ENCODE measurements at regions not wholly inside any gene's neighbourhood (a gene's known extent, or its start where the extent isn't known, plus 50 kb on each side); places are given as distances from the start of the nearest gene placed in this dataset.
"Not testable (repeated sequence)": the region's sequence is repeated elsewhere in the genome, so short reads cannot be mapped to it uniquely, and the experiment has no call there.

DNA sequence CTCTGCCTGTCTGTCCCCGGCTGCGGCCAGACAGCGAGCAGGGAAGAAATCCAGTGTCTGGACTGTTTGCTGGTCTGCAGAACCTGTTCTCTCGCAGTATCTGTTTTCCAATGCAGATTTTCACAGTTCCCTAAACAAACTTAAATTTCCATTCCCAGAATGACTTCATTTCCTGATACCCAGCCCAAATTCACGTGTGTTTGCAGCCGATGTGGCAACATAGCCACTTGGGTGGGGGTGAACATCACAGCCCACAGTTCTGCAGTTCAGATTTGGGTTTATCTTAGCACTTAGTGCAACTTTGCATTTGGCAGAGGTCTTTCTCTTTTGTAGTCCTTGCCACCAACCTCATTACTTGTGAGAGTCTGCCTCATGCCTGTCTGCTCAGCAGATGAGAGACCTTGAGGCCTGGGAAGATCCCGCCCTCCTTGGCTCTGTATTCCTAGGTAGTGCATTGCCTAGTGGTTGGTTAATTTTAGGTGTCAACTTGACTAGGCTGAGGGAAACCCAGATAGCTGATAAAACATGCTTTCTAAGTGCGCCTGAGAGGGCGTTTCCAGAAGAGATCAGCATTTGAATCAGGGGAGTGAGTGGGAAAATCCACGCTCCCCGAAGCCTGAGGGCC, 122.8 kb upstream of the FAM20C start:
- not testable (repeated sequence) for DNase-seq

DNA sequence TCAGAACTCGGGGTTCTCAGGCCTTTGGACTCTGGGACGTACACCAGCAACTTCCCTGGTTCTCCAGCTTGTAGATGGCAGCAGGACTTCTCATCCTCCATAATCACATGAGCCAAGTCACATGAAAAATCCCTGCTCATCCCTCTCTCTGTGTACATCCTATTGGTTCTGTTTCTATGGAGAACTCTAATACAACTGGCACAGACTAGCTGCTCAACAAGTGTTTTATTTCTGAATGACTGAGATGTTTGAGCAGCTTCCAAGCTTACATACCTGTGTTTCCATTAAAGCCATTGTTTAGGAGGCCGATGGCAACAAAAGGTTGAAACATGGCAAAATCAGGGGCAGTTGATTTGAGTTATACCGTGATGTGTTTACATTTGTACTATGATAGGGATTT, 122.2 kb upstream of the FAM20C start:
- not testable (repeated sequence) for DNase-seq

DNA sequence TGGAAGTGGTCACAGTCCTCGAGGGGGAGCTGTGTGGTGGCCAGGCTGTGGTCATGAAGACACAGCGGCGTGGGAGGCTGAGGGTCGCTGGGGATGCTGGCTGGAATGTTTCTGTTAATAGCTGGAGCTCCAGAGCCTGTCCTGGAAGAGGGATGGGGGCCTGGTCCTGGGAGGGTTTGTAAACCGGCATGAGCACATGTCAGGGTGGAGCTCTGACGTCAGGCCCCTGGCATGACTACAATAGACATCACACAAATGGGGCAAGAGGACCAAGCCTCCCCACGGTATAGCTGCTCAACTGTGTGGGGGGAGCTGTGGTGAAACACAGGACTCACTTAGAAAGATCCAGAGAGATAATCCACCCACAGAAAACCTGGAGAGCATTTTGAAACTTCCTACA, 121.4 kb upstream of the FAM20C start:
- not testable (repeated sequence) for DNase-seq

DNA sequence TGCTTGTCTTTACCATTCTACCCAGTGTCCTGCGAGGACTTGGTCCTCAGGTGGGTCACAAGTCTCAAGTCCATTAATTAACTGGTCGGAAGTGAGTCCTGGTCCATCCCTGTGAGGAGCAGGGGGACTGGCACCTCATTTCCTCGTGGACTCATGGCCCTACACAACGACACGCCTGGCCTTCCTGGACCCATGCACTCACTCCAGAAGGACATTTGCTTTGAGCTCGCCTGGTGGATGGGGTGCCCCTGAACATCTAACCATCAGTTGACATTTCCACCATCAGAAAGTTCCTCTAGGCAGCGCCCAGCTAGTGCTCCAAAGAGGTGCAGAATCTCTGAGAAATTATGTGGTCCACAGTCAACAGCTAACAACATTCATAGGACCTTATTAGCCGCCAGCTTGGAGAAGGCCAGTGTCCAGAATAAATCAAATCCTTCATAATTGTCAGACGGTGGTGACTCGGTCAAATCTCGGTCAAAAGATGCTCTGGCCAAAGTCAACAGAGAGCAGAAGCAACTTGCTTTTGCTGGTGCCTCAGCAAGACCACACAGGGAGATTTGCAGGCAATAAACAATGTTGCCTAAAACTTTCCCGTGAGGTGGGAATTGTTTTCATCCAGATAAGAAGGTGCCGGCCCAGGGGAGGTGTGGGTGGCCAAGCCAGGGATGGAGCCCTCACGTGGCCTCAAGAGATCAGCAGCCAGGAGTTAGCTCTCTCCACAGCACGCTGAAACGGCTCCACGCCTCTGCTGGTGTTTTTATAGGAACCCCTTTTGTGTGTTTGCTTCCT, 119.9 kb upstream of the FAM20C start:
- DNase-seq: not testable (repeated sequence)

DNA sequence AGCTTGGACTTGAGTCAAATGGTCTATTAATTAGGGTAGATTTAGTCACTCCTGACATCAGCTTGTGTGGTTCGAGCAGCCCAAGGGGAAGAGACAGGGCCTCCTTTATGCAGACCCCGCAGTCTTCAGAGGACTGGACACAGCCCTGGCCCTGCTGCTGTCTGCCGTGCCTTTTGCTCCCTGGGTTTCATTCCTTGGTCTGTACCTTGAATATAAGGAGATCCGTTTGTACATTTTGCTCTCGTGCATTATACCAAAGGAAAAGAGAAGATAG, 119.4 kb upstream of the FAM20C start:
- DNase-seq: not testable (repeated sequence)

DNA sequence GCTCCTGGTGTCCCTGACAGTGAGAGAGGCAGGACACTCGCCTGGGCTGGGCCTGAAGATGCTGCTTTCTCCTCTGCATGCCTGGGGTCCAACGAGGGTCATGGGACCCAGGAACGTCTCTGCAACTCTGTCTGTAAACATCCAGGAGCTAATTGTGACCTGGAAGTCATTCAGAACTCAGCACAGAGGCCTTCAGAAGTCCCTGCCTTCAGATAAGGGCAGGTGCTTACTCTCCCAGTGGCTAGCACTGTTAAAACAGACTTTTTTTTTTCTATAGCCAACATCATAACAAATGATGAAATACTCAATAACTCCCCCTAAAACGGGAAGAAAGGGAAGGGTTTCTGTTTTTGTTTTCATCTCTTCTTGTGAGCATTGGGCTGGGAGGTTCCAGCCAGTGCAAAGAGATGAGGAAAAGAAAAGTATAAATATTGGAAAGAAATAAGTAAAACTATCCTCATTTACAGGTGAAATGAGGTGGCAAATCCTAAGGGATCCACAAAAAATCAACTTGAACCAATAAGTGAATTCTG, 118.3 kb upstream of the FAM20C start:
- not testable (repeated sequence) for DNase-seq

DNA sequence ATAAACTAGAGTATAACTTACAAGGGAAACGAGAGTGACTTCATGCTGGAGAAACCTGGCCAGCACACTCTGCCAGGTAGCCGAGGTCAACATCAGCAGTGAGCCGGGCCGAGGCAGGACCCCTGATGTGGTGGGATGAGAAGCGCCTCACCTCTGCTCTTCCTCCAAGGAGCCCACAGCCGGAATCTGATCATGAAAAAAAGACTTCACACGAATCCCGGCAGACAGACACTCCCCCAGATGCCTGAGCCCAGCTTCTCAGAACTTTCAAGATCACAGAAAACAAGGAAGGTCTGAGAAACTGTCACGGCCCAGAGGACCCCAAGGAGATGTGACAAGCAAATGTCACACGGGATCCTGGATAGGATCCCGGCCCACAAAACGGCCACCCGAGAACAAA, 116.9 kb upstream of the FAM20C start:
- DNase-seq: not testable (repeated sequence)

DNA sequence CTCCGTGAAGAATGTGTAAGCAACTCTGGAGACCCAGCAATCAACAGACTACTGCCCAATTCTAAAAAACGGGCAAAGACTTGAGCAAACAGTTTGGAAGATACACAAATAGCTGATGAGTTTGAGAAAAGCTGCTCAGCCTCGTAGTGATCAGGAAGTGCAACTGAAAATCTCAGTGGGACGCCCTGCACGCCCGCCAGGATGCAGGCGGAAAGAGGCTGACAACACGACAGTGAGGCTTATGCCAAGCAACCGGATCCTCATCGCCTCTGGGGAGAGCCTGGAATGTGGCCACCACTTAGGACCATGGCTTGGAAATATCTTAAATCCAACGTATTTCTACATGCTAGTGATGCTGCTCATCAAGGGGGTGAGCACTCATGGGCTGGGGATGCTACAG, 116.2 kb upstream of the FAM20C start:
- DNase-seq: not testable (repeated sequence)

DNA sequence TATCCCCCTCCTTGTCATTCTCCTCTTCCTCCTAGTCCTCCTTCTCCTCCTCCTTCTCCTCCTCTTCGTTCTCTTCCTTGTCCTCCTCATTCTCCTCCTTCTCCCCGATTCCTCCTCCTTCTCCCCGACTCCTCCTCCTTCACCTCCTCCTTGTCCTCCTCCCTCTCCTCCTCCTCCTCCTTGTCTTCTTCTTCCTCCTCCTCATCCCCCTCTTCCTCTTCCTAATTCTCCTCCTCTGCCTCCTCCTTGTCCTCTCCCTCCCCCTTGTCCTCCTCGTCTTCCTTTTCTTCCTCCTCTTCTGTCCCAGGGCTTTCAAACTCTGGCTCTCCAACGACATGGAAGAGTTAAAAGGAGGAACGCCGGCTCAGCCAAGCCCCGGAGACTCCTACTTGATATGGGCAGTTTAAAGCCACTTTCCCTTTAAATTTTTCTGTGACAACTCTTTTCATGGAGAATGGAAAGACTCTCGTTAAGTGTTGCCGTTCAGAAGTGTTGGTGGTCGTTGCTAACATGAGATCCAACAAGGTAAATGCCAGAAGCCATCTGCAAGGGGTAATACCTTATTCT, 115.5 kb upstream of the FAM20C start:
- not testable (repeated sequence) for DNase-seq

DNA sequence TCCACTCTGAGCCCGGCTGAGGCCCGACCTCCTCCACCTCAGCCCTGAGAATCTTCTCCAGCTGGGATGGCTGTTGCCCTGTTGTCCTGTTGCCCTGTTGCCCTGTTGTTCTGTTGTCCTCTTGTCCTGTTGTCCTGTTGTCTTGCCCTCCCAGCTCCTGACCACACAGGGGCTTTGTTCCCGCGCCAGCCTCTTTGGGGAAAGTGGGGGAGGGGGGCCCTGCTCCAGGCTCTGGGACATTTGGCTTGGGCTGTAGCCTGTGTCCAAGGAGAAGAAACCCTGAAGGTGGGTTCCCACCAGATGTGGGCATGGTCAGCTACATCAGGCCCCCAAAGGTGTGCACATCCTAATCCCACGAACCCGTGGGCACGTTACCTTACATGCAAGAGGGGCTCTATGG, 113.5 kb upstream of the FAM20C start:
- DNase-seq: not testable (repeated sequence)

DNA sequence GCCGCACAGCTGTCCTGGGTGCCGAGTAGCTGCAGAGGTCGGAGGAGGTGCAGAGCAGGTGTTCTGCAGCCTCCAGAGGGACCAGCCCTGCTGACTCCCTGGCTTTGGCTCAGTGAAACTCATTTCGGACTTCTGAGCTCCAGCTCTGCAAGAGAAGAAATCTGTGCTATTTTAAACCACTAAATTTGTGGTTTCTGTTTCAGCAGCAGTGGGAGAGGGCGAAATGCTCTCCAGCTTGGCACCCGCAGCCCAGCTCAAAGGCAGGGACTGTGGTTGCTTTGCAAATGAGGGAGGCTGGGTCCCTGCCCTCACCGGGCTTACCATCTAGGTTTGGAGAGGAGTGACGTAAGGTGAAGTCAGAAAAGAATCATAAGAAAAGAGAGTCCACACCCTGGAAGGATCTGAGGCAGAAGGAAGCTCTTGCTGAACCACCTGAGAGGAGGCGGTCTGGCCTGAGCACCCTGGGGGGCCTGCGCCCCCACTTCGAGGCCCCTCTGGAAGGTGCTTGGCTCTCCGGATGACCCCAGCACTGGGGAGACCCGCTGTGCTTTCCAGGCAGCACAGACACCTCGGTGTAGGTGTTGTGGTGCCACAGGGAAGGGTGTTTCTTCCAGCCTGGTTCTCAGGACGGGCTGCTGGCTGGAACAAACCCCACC, 112.8 kb upstream of the FAM20C start:
- DNase-seq: not testable (repeated sequence)

DNA sequence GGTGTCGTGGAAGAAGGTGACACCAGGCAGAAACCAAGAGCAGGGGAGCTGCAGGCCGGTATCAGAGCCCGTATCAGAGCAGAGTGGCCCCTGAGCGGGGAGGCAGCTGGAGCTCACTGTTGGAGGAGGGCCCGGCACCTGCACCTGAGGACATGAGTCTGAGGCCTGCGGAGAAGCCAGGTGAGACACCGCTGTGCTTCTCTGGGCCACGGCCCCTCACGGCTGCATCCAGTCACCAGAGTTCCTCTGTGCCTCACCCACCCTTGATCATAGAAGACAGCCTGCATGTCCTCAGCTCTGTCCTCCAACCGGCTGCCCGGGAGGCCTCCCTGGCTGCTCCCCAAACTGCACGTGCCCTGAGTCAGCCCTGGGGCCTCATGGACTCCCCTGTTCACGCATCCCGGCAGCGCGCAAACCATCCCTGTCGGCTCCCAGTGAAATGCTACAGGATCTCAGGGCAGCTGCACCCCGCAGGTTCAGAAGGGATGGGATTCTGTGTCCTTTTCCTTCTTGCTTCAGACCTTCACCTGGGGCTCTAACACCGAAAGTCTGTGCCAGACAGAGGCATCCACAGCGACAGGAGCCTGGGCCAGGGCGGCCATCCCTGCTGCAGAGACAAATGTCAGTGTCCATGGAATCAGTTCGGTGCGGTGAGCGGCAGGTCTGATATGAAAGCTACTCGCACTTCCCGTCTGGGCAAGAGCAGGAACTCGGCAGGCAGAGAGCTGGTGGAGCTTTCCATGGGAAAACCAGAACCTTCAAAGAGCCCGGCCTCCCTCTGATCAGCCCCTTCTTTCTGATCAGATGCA, 111.9 kb upstream of the FAM20C start:
- DNase-seq: no peak

DNA sequence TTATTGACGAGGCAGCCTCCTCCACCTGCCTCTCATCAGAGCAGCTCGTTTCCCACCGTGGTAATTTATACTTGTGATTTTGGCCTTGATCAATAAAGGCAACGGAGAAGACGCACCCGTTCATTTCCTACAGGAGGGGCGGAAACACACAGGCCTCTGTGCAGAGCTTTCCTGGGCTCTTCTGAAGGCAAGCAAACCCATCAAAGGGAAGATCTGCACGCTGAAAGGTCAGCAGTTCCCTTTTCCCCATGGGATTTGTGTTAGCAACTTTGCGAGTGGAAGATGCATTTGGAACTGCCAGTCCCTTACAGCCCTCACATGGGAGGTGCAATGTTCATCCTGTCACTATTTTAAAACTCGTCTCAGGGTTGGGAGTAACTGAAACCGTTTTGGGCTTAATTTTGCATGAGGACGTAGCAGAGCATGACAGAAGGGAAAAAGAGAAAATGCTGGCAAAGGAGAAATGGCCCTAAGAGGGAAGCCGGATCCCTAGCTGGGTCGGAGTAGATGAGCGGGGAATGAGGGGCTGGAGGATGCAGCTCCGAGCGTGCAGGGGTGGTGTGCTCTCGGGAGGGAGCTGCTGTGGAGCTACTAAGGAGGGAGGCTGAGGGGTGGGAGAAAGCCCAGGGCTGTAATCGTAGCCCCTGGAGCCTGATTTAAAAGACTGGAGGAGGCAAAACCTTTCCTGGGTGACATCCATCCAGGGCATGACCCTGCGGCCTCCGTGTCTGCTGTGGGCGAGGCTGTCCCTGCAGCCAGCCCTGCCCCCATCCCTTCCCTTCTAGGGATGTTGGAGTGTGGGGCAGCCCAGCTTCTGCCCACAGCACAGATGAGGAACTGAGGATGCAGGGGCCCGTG, 111.1 kb upstream of the FAM20C start:
- no peak for DNase-seq

DNA sequence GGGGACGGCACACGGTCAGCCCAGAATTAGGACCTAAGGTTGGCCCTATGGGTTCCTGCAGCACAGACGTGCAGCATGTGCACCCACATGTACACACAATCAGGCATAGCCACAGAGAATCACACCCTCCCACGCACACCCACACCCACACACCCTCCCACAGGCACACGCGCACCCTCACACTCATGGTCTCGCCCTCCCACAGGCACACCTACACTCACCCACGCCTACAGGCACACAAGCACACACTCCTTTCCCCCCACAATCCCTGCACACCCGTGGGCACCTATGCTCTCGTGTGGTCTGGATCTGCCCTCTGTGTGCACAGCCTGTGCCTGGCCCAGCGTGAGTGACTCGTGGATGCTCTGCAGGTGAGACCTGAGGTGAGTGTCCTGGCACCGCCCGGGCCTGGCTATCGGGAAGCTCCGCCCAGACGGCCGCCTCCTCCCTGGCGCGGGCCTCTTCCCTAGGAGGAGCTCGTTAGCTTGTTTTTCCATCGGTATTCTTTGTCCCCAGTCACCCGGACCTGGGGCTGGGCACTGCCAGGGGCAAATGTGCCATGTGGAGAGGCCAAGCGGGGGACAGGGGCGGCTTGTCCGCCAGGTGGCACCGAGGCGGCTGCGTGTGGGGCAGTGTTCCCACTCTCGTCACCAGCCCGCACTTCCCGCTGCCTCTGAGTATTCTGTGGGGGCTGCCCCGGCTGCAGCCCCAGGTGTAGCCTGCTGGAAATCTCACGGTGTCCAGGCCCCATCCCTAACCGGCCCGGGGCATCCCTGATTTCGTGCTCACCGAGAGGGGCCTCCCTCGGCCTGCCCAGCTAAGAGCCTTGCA, 110.2 kb upstream of the FAM20C start:
- DNase-seq: no peak

DNA sequence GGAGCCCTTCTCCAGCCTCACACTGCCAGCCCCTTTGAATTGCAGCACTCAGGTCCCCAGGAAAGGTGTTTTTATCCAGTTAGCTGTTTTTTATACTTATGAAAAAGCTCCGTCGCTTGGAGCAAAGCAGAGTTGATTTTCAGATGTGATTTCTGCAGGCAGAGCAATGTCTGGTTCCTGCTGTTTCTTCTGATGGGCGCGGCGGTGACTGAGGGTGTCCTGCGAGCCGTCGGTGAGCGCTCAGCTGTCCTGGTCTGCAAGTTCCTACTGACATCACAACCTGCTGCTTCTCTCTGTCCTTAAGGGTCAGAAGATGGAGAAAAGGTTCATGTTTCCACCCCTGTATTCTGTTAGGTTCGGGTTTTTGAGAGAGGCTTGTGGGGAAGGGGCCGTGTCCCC, 109.6 kb upstream of the FAM20C start:
- DNase-seq: no peak

DNA sequence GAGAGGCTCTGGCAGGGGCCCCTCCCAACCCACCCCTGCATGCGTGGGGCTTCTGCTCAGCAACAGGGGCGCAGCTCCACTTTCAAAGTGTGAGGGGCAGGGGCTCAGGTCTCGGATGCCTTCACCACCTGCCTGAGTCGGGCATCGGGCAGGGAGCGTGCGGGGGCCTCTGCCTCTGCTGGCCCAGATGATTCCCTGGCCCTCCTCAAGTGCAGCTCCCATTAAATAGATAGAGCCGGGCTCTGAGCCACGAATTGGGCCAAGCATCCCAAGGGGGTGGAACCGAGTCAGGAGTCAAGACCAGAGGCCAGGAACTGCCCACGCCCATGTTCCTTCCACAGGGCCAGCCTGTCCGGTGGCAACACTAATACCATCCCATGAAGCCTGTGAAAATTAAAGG, 108.9 kb upstream of the FAM20C start:
- DNase-seq: no peak

DNA sequence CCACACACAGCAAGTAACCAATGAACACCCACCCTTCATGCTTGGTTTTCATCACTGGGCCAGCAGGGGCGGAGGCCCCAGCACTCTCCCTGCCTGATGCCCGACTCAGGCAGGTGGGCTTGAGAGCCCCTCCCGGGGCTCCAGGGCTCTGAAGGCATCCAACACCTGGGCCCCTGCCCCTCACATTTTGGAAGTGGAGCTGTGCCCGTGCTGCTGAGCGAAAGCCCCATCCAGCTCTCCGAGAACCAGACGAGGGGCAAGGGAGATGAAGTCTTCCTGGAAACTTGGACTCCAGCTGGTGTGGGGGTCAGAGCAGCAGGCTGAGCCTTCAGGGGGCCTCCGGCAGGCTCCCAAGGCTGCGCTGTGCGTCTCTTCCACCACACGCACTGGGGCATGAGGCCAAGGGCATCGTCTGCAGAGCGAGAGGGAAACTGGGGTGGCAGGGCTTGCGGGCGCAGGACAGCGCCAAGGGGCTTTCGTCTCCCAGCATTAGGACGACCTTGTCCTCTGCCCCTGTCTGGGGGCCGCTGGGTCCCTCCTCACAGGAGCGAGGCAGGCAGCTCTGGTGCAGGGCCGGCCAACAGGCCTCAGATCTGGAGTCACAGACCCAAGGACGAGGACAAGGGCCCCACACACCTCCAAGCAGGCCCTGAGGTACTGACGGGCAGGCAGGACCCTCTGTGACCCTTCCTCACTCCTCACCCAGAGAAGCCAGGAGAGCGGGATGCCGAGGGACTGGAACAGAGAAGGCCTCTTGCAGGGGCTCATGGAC, 108.3 kb upstream of the FAM20C start:
- DNase-seq: no peak

DNA sequence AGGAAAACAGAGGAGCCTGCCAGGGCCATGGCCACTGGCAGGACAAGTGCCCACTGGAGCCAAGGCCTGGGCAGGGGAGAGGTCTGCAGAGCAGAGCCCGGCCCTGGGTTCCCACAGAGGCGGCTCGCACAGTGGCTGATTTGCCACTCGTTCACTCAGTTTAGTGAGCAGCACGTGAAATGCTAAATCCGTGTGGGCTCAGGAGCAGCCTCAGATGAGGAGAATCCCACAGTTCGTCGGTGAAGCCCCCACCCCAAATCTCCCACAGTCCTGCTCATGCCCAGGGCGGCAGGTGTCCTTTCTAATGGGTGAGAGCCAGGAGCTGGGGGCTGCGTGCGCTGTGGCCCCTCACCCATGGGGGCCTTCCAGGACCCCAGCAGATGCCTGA, 107.7 kb upstream of the FAM20C start:
- DNase-seq: no peak

DNA sequence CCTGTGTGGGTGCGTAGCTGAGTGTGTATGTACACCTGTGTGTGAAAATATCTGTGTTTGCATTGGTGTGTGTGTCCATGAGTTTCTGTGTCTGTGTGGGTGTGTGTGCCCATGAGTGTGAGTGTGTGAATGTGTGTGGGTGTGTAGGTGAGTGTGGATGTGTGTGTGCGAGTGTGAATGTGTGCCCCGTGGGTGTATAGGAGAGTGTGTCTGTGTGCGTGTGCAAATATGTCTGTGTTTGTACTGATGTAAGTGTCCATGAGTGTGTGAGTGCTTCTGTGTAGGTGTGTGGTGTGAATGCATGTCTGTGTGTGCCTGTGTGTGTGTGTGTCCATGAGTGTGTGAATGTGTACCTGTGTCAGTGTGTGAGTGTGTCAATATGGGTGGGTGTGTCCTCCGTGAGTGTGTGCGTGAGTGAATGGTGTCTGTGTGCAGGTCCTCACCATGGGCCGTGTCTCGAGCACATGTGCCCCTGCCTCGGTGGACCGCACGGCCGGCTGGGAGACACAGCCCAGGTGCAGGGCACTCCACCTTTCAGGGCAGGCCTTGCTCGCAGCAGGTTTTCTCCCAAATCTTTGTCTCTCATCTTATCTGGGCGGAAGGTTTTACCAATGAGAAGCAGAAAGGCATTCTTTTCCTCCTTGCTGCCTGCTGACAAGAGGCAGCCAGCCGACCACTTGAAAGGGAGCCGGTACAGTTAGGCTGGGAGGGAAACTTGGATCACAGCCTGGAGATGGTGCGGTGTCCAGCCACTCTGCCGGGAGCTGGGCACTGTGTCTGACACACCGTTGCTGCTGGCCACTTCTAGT, 107.1 kb upstream of the FAM20C start:
- no peak for DNase-seq
